ENCODE measurements at regions not wholly inside any gene's neighbourhood (a gene's known extent, or its start where the extent isn't known, plus 50 kb on each side); places are given as distances from the start of the nearest gene placed in this dataset.

- Mint-ChIP-seq H3K27me3 (ENCODE audit: low read depth, unreplicated experiment) (no peaks in the 10 kb centered on the region), H3K27ac (ENCODE audit: unreplicated experiment) (peak overlapping the region; percentile 98), H3K4me3 (ENCODE audit: unreplicated experiment) (no peak overlapping the region), H3K9me3 (ENCODE audit: unreplicated experiment) (peaks cover 2% of the 10 kb centered on the region), H3K4me1 (ENCODE audit: low read depth, unreplicated experiment) (peaks cover 61% of the 10 kb centered on the region), H3K36me3 (ENCODE audit: low read depth, unreplicated experiment) (no peaks in the 10 kb centered on the region)
- no peak overlapping the region for H3K4me3 ChIP-seq (ENCODE audit: insufficient read depth, low read depth, low read length)
- H3K36me3 ChIP-seq (ENCODE audit: insufficient read depth, low read length) = no peaks in the 10 kb centered on the region
- no peaks in the 10 kb centered on the region for H3K9me3 ChIP-seq (ENCODE audit: insufficient read depth, low read depth, low read length)
- no peaks in the 10 kb centered on the region for H3K27me3 ChIP-seq (ENCODE audit: insufficient read depth, low read length)
- H3K79me2 ChIP-seq (ENCODE audit: insufficient read depth, low read length) = no peaks in the 10 kb centered on the region
- TF ChIP-seq EZH2 (IDR thresholded peaks at IDR 0.05; ENCODE audit: insufficient read depth, low read length) = no peak
- TF ChIP-seq CTCF (IDR thresholded peaks at IDR 0.05; ENCODE audit: insufficient read depth, low read depth, low read length) = no peak
- H3K4me1 ChIP-seq (ENCODE audit: insufficient read depth, low read length) = peaks cover 52% of the 10 kb centered on the region
- H3K4me2 ChIP-seq (ENCODE audit: low read length) = peak overlapping the region; percentile 44
- H2AFZ ChIP-seq (ENCODE audit: low read depth, low read length) = no peak overlapping the region
- peak overlapping the region; percentile 44 for H3K27ac ChIP-seq (ENCODE audit: low read depth, low read length)
- DNase-seq (ENCODE audit: low read depth) (no peak), FAIRE-seq (peak; percentile 59)
- H4K20me1 ChIP-seq (ENCODE audit: insufficient read depth, low read length) = no peaks in the 10 kb centered on the region
- peak overlapping the region; percentile 6 for H3K9ac ChIP-seq (ENCODE audit: low read length)
Observed at GRCh38 chr2:37766106-37766505, 94.7 kb upstream of the CDC42EP3 start.

- no peaks in the 10 kb centered on the region for H3K36me3 ChIP-seq (ENCODE audit: insufficient read depth, low read length)
- peak overlapping the region; percentile 52 for H3K9ac ChIP-seq (ENCODE audit: low read length)
- H3K27me3 ChIP-seq (ENCODE audit: insufficient read depth, low read length) = no peaks in the 10 kb centered on the region
- FAIRE-seq = no peak
- peak overlapping the region; percentile 84 for H3K27ac ChIP-seq (ENCODE audit: low read depth, low read length)
- Mint-ChIP-seq H3K27ac (ENCODE audit: unreplicated experiment) (peak overlapping the region; percentile 98), H3K36me3 (ENCODE audit: low read depth, unreplicated experiment) (no peaks in the 10 kb centered on the region), H3K9me3 (ENCODE audit: unreplicated experiment) (peaks cover 2% of the 10 kb centered on the region), H3K4me3 (ENCODE audit: unreplicated experiment) (no peak overlapping the region), H3K27me3 (ENCODE audit: low read depth, unreplicated experiment) (no peaks in the 10 kb centered on the region), H3K4me1 (ENCODE audit: low read depth, unreplicated experiment) (peaks cover 70% of the 10 kb centered on the region)
- H3K79me2 ChIP-seq (ENCODE audit: insufficient read depth, low read length) = no peaks in the 10 kb centered on the region
- H3K4me2 ChIP-seq (ENCODE audit: low read length) = peak overlapping the region; percentile 66
- H3K9me3 ChIP-seq (ENCODE audit: insufficient read depth, low read depth, low read length) = no peaks in the 10 kb centered on the region
- DNase-seq (ENCODE audit: low read depth) = peak; percentile 41
- H2AFZ ChIP-seq (ENCODE audit: low read depth, low read length) = no peak overlapping the region
- H3K4me1 ChIP-seq (ENCODE audit: insufficient read depth, low read length) = peaks cover 61% of the 10 kb centered on the region
- no peak overlapping the region for H3K4me3 ChIP-seq (ENCODE audit: insufficient read depth, low read depth, low read length)
- H4K20me1 ChIP-seq (ENCODE audit: insufficient read depth, low read length) = no peaks in the 10 kb centered on the region
- TF ChIP-seq EZH2 (IDR thresholded peaks at IDR 0.05; ENCODE audit: insufficient read depth, low read length) = no peak
- TF ChIP-seq CTCF (IDR thresholded peaks at IDR 0.05; ENCODE audit: insufficient read depth, low read depth, low read length) = no peak
Observed at GRCh38 chr2:37767046-37767445, 95.6 kb upstream of the CDC42EP3 start.
